Liver (tissue), 8 donors: ENCODE measurements at regions not wholly inside any gene's neighbourhood (a gene's known extent, or its start where the extent isn't known, plus 50 kb on each side); places are given as distances from the start of the nearest gene placed in this dataset.

Source experiments
- DNase-seq: peaks from one replicate; pipeline ENCODE4 v3.0.0-alpha.2; 2017; ENCODE audit warnings: low spot score
- H3K27ac ChIP-seq, 2 donors: one replicate each; pipeline ENCODE4 v1.7.0; 2013; ENCODE audit warnings: inconsistent platforms in 2 of 2, low read length in 2 of 2, control low read depth in 1 of 2, low read depth in 1 of 2, mild to moderate bottlenecking in 1 of 2
- H3K27me3 ChIP-seq, 4 donors: one replicate each; pipeline versions ENCODE4 v1.6.1 to v1.7.0; 2013; ENCODE audit warnings: low read length in 3 of 4, inconsistent platforms in 1 of 4, mild to moderate bottlenecking in 1 of 4, moderate library complexity in 1 of 4; ENCODE audit not compliant: control insufficient read depth in 4 of 4, insufficient read depth in 4 of 4
- H3K36me3 ChIP-seq, 4 donors: one replicate each; pipeline versions ENCODE4 v1.6.1 to v1.7.0; 2013; ENCODE audit warnings: low read length in 3 of 4, mild to moderate bottlenecking in 3 of 4, low read depth in 1 of 4, moderate library complexity in 1 of 4; ENCODE audit not compliant: control insufficient read depth in 4 of 4, insufficient read depth in 3 of 4
- H3K4me1 ChIP-seq, 4 donors: one replicate each; pipeline versions ENCODE4 v1.6.1 to v1.7.0; 2013; ENCODE audit warnings: low read length in 3 of 4, mild to moderate bottlenecking in 3 of 4, moderate library complexity in 1 of 4; ENCODE audit not compliant: control insufficient read depth in 4 of 4, insufficient read depth in 4 of 4
- H3K4me3 ChIP-seq, 3 donors: one replicate each; pipeline versions ENCODE4 v1.6.1 to v1.7.0; 2013; ENCODE audit warnings: low read length in 3 of 3, control low read depth in 1 of 3, low read depth in 1 of 3, mild to moderate bottlenecking in 1 of 3
- H3K9ac ChIP-seq, 2 donors: one replicate each; pipeline ENCODE4 v1.7.0; 2013; ENCODE audit warnings: low read length in 2 of 2, mild to moderate bottlenecking in 2 of 2, moderate library complexity in 2 of 2, control low read depth in 1 of 2, low read depth in 1 of 2
- H3K9me3 ChIP-seq, 4 donors: one replicate each; pipeline versions ENCODE4 v1.6.1 to v1.7.0; 2013; ENCODE audit warnings: low read length in 3 of 4; ENCODE audit not compliant: control insufficient read depth in 4 of 4
- EGR1 ChIP-seq, 2 donors: IDR thresholded peaks; 2 replicates each; pipeline ENCODE4 v1.6.1; 2016 to 2018; ENCODE audit warnings: antibody characterized with exemption in 2 of 2, low read depth in 2 of 2
- FOXA1 ChIP-seq: IDR thresholded peaks from 2 replicates; pipeline ENCODE4 v1.6.1; 2016; ENCODE audit warnings: antibody characterized with exemption
- FOXA2 ChIP-seq: IDR thresholded peaks from 2 replicates; pipeline ENCODE4 v1.6.1; 2016; ENCODE audit warnings: antibody characterized with exemption
- GABPA ChIP-seq, 2 donors: IDR thresholded peaks in 1 of 2; conservative IDR thresholded peaks in 1 of 2; 2 replicates each; pipeline ENCODE4 v1.6.1; 2016; ENCODE audit warnings: antibody characterized with exemption in 2 of 2, mild to moderate bottlenecking in 1 of 2, moderate library complexity in 1 of 2
- HNF4A ChIP-seq, 2 donors: conservative IDR thresholded peaks; 2 replicates each; pipeline ENCODE4 v1.6.1; 2016; ENCODE audit warnings: antibody characterized with exemption in 2 of 2, mild to moderate bottlenecking in 2 of 2
- HNF4G ChIP-seq: IDR thresholded peaks from 2 replicates; pipeline ENCODE4 v1.6.1; 2016; ENCODE audit warnings: antibody characterized with exemption
- JUND ChIP-seq, 2 donors: IDR thresholded peaks; 2 replicates each; pipeline ENCODE4 v1.6.1; 2016; ENCODE audit warnings: antibody characterized with exemption in 2 of 2
- NR2F2 ChIP-seq: IDR thresholded peaks from 2 replicates; pipeline ENCODE4 v1.6.1; 2016; ENCODE audit warnings: antibody characterized with exemption
- RAD21 ChIP-seq, 2 donors: IDR thresholded peaks; 2 replicates each; pipeline ENCODE4 v1.6.1; 2016; ENCODE audit warnings: antibody characterized with exemption in 2 of 2, mild to moderate bottlenecking in 2 of 2
- RXRA ChIP-seq, 2 donors: IDR thresholded peaks; 2 replicates each; pipeline ENCODE4 v1.6.1; 2017 to 2018; ENCODE audit warnings: antibody characterized with exemption in 2 of 2, mild to moderate bottlenecking in 1 of 2
- SP1 ChIP-seq: IDR thresholded peaks from 2 replicates; pipeline ENCODE4 v1.6.1; 2018; ENCODE audit warnings: antibody characterized with exemption, mild to moderate bottlenecking
- TAF1 ChIP-seq: conservative IDR thresholded peaks from 2 replicates; pipeline ENCODE4 v1.6.1; 2016; ENCODE audit warnings: antibody characterized with exemption, mild to moderate bottlenecking
- YY1 ChIP-seq: IDR thresholded peaks from 2 replicates; pipeline ENCODE4 v1.6.1; 2016; ENCODE audit warnings: antibody characterized with exemption, mild to moderate bottlenecking
- WGBS: extraction: QIAGEN DNeasy Blood & Tissue Kit; methylation state at CpG from one replicate; pipeline ENCODE4 v1.1.7; 2013; 5-methylcytosine and 5-hydroxymethylcytosine counted together
- TF ChIP-seq, protein P1 (sequence below): IDR thresholded peaks from 2 replicates; pipeline ENCODE4 v1.6.1; 2016; ENCODE audit warnings: antibody characterized with exemption
- TF ChIP-seq, protein P2 (sequence below): fragments of 150-350 bp; IDR thresholded peaks from 2 replicates; pipeline ENCODE4 v1.5.1; 2017; ENCODE audit warnings: improper control_type of control experiment, low read depth, low read length; ENCODE audit not compliant: missing input control
- TF ChIP-seq, protein P3 (sequence below): IDR thresholded peaks from 2 replicates; pipeline ENCODE4 v1.6.1; 2016; ENCODE audit warnings: antibody characterized with exemption
- TF ChIP-seq, protein P4 (sequence below): IDR thresholded peaks from 2 replicates; pipeline ENCODE4 v1.6.1; 2016; ENCODE audit warnings: antibody characterized with exemption
- TF ChIP-seq, protein P5 (sequence below): IDR thresholded peaks from 2 replicates; pipeline ENCODE4 v1.6.1; 2016; ENCODE audit warnings: antibody characterized with exemption, mild to moderate bottlenecking
- donor health status: healthy.
- donor health status: healthy.
- donor health status: healthy.
- donor health status: healthy.
- donor health status: healthy.

DNA sequence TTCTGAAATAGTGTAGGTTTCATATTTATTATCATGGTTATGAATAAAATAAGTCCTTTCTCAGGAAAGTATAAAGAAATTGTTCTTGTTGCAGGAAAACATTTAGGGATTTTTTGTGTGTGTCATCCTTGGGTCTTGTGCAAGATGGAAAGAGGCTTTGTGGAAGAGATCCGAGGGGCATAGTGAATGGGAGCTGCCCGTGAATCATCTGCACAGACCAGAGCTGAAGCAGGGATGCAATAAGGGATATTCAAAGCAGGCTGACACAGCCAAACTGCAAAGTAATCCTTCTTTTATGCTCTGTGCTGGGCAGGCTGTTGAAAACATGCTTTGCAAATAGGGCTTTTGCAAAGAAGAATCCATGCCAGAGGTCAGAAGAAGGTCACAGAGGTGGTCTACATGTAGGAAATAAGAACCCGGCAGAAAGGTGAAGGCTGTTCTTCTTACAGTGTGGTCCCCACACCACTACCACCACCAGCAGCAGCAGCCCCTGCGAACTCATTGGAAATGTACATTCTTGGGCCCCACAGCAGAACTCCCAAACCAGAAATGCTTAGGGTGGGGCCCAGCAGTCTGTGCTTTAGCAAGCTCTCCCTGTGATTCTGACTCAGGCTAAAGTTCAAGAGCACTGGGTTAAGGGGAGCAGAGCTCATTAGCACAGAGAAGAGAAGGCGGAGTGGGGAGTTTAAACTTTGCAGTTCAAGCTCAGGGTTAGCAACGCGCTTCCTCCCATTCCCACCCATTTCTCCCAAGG is 237.6 kb downstream of the QKI start:
- Histone ChIP-seq H3K9me3 (no peaks in the 10 kb centered on the region), H3K27ac (no peak overlapping the region), H3K4me1 (no peaks in the 10 kb centered on the region), H3K4me3 (no peak overlapping the region), H3K9ac (no peak overlapping the region), H3K36me3 (no peaks in the 10 kb centered on the region), H3K27me3 (no peaks in the 10 kb centered on the region)
- TF ChIP-seq HNF4A (conservative IDR thresholded peaks at IDR 0.05), result no peak
- TF ChIP-seq, protein P1, sequence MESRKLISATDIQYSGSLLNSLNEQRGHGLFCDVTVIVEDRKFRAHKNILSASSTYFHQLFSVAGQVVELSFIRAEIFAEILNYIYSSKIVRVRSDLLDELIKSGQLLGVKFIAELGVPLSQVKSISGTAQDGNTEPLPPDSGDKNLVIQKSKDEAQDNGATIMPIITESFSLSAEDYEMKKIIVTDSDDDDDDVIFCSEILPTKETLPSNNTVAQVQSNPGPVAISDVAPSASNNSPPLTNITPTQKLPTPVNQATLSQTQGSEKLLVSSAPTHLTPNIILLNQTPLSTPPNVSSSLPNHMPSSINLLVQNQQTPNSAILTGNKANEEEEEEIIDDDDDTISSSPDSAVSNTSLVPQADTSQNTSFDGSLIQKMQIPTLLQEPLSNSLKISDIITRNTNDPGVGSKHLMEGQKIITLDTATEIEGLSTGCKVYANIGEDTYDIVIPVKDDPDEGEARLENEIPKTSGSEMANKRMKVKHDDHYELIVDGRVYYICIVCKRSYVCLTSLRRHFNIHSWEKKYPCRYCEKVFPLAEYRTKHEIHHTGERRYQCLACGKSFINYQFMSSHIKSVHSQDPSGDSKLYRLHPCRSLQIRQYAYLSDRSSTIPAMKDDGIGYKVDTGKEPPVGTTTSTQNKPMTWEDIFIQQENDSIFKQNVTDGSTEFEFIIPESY, result no peak
- TF ChIP-seq HNF4G, result no peak
- TF ChIP-seq SP1, result no peak
- no peak for TF ChIP-seq RXRA (IDR thresholded peaks at IDR 0.05)
- no peak for TF ChIP-seq GABPA (IDR thresholded peaks at IDR 0.05 in 1 of 2, conservative IDR thresholded peaks at IDR 0.05 in 1 of 2)
- TF ChIP-seq, protein P2, sequence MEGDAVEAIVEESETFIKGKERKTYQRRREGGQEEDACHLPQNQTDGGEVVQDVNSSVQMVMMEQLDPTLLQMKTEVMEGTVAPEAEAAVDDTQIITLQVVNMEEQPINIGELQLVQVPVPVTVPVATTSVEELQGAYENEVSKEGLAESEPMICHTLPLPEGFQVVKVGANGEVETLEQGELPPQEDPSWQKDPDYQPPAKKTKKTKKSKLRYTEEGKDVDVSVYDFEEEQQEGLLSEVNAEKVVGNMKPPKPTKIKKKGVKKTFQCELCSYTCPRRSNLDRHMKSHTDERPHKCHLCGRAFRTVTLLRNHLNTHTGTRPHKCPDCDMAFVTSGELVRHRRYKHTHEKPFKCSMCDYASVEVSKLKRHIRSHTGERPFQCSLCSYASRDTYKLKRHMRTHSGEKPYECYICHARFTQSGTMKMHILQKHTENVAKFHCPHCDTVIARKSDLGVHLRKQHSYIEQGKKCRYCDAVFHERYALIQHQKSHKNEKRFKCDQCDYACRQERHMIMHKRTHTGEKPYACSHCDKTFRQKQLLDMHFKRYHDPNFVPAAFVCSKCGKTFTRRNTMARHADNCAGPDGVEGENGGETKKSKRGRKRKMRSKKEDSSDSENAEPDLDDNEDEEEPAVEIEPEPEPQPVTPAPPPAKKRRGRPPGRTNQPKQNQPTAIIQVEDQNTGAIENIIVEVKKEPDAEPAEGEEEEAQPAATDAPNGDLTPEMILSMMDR, result no peak
- no peak for TF ChIP-seq TAF1
- no peak for TF ChIP-seq RAD21 (IDR thresholded peaks at IDR 0.05)
- TF ChIP-seq EGR1 (IDR thresholded peaks at IDR 0.05; ENCODE audit: low read depth in 2 of 2), result no peak
- TF ChIP-seq FOXA1, result no peak
- TF ChIP-seq FOXA2, result no peak
- TF ChIP-seq, protein P3, sequence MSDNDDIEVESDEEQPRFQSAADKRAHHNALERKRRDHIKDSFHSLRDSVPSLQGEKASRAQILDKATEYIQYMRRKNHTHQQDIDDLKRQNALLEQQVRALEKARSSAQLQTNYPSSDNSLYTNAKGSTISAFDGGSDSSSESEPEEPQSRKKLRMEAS, result no peak
- TF ChIP-seq, protein P4, sequence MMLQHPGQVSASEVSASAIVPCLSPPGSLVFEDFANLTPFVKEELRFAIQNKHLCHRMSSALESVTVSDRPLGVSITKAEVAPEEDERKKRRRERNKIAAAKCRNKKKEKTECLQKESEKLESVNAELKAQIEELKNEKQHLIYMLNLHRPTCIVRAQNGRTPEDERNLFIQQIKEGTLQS, result no peak
- TF ChIP-seq NR2F2, result no peak
- no peak for TF ChIP-seq JUND (IDR thresholded peaks at IDR 0.05)
- TF ChIP-seq, protein P5, sequence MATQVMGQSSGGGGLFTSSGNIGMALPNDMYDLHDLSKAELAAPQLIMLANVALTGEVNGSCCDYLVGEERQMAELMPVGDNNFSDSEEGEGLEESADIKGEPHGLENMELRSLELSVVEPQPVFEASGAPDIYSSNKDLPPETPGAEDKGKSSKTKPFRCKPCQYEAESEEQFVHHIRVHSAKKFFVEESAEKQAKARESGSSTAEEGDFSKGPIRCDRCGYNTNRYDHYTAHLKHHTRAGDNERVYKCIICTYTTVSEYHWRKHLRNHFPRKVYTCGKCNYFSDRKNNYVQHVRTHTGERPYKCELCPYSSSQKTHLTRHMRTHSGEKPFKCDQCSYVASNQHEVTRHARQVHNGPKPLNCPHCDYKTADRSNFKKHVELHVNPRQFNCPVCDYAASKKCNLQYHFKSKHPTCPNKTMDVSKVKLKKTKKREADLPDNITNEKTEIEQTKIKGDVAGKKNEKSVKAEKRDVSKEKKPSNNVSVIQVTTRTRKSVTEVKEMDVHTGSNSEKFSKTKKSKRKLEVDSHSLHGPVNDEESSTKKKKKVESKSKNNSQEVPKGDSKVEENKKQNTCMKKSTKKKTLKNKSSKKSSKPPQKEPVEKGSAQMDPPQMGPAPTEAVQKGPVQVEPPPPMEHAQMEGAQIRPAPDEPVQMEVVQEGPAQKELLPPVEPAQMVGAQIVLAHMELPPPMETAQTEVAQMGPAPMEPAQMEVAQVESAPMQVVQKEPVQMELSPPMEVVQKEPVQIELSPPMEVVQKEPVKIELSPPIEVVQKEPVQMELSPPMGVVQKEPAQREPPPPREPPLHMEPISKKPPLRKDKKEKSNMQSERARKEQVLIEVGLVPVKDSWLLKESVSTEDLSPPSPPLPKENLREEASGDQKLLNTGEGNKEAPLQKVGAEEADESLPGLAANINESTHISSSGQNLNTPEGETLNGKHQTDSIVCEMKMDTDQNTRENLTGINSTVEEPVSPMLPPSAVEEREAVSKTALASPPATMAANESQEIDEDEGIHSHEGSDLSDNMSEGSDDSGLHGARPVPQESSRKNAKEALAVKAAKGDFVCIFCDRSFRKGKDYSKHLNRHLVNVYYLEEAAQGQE, result no peak
- no peak for TF ChIP-seq YY1
- no peak for DNase-seq
- WGBS, result 87% methylated on average over 7 of the region's 7 CpGs
